Thymus (tissue), 11 donors: ENCODE measurements at regions not wholly inside any gene's neighbourhood (a gene's known extent, or its start where the extent isn't known, plus 50 kb on each side); places are given as distances from the start of the nearest gene placed in this dataset.
A peak's percentile ranks its signal among the peaks of the same experiment; 100 is the strongest.

Experiments used
- DNase-seq, 9 donors: peaks; one replicate each; pipeline ENCODE4 v3.0.0-alpha.2; 2013; ENCODE audit warnings: low spot score in 9 of 9, low read depth in 6 of 9, missing footprints in 1 of 9
- H3K27ac ChIP-seq, 2 donors: one replicate each; pipeline ENCODE4 v1.5.1; 2013; ENCODE audit warnings: control low read depth in 1 of 2, low read depth in 1 of 2, low read length in 1 of 2, mild to moderate bottlenecking in 1 of 2, moderate library complexity in 1 of 2
- H3K27me3 ChIP-seq, 2 donors: one replicate each; pipeline ENCODE4 v1.5.1; 2013; ENCODE audit warnings: low read length in 1 of 2; ENCODE audit not compliant: control insufficient read depth in 2 of 2, insufficient read depth in 1 of 2
- H3K36me3 ChIP-seq, 2 donors: one replicate each; pipeline ENCODE4 v1.5.1; 2013; ENCODE audit warnings: low read length in 1 of 2, mild to moderate bottlenecking in 1 of 2, moderate library complexity in 1 of 2; ENCODE audit not compliant: control insufficient read depth in 2 of 2, insufficient read depth in 2 of 2
- H3K4me1 ChIP-seq, 2 donors: one replicate each; pipeline ENCODE4 v1.5.1; 2013; ENCODE audit warnings: low read length in 2 of 2; ENCODE audit not compliant: control insufficient read depth in 2 of 2, insufficient read depth in 2 of 2
- H3K4me3 ChIP-seq, 2 donors: one replicate each; pipeline ENCODE4 v1.5.1; 2013; ENCODE audit warnings: low read length in 2 of 2, control low read depth in 1 of 2, mild to moderate bottlenecking in 1 of 2
- H3K9me3 ChIP-seq, 2 donors: one replicate each; pipeline ENCODE4 v1.5.1; 2013; ENCODE audit warnings: low read length in 1 of 2, mild to moderate bottlenecking in 1 of 2; ENCODE audit not compliant: control insufficient read depth in 2 of 2, insufficient read depth in 1 of 2
- WGBS: extraction: QIAGEN DNeasy Blood & Tissue Kit; methylation state at CpG from one replicate; pipeline ENCODE4 v1.1.7; 2013; 5-methylcytosine and 5-hydroxymethylcytosine counted together
- donor health status: healthy.

- no peak for DNase-seq
- no peaks in the 10 kb centered on the region for H3K27me3 ChIP-seq
- no peaks in the 10 kb centered on the region for H3K36me3 ChIP-seq
- H3K4me3 ChIP-seq = no peak overlapping the region
- H3K4me1 ChIP-seq = peaks cover 0 to 2% of the 10 kb centered on the region in 2 donors
- no peaks in the 10 kb centered on the region for H3K9me3 ChIP-seq
- H3K27ac ChIP-seq = no peak overlapping the region
- WGBS = 97% methylated on average over 11 of the region's 11 CpGs
Measured at GRCh38 chr10:3525832-3526449, 259.1 kb downstream of the KLF6 start.

GRCh38 chr10:3524086-3524960 lies 260.7 kb downstream of the KLF6 start:
- H3K27ac ChIP-seq = no peak overlapping the region
- H3K27me3 ChIP-seq = no peaks in the 10 kb centered on the region
- H3K4me1 ChIP-seq = peaks cover 0 to 2% of the 10 kb centered on the region in 2 donors
- no peaks in the 10 kb centered on the region for H3K9me3 ChIP-seq
- no peak for DNase-seq
- no peaks in the 10 kb centered on the region for H3K36me3 ChIP-seq
- H3K4me3 ChIP-seq = no peak overlapping the region
- 92% methylated on average over 7 of the region's 7 CpGs for WGBS

GRCh38 chr10:3523309-3524050 lies 261.5 kb downstream of the KLF6 start:
- Histone ChIP-seq H3K27ac (no peak overlapping the region), H3K36me3 (no peaks in the 10 kb centered on the region), H3K4me1 (peaks cover 0 to 2% of the 10 kb centered on the region in 2 donors), H3K4me3 (no peak overlapping the region), H3K27me3 (no peaks in the 10 kb centered on the region), H3K9me3 (no peaks in the 10 kb centered on the region)
- no peak for DNase-seq
- WGBS = 91% methylated on average over 13 of the region's 13 CpGs

- 98% methylated on average over 15 of the region's 15 CpGs for WGBS
- Histone ChIP-seq H3K36me3 (no peaks in the 10 kb centered on the region), H3K9me3 (peaks cover 0 to 13% of the 10 kb centered on the region in 2 donors), H3K4me3 (no peak overlapping the region), H3K27ac (no peak overlapping the region), H3K4me1 (peaks cover 0 to 8% of the 10 kb centered on the region in 2 donors), H3K27me3 (no peaks in the 10 kb centered on the region)
- DNase-seq = no peak
Measured at GRCh38 chr10:3516923-3517255, 268.1 kb downstream of the KLF6 start.

GRCh38 chr10:3516234-3516922 lies 268.6 kb downstream of the KLF6 start:
- DNase-seq = peak in 2 of 9 donors; percentile 2 to 22
- Histone ChIP-seq H3K27me3 (no peaks in the 10 kb centered on the region), H3K4me1 (peaks cover 0 to 8% of the 10 kb centered on the region in 2 donors), H3K36me3 (no peaks in the 10 kb centered on the region), H3K4me3 (no peak overlapping the region), H3K27ac (no peak overlapping the region), H3K9me3 (peaks cover 0 to 13% of the 10 kb centered on the region in 2 donors)
- 67% methylated on average over 14 of the region's 14 CpGs for WGBS

- Histone ChIP-seq H3K4me1 (peaks cover 0 to 8% of the 10 kb centered on the region in 2 donors), H3K9me3 (peaks cover 0 to 13% of the 10 kb centered on the region in 2 donors), H3K27ac (no peak overlapping the region), H3K27me3 (no peaks in the 10 kb centered on the region), H3K4me3 (no peak overlapping the region), H3K36me3 (no peaks in the 10 kb centered on the region)
- no peak for DNase-seq
- 84% methylated on average over 7 of the region's 7 CpGs for WGBS
Measured at GRCh38 chr10:3514691-3515090, 270.3 kb downstream of the KLF6 start.

GRCh38 chr10:3512263-3512662 lies 272.7 kb downstream of the KLF6 start:
- Histone ChIP-seq H3K9me3 (peaks cover 0 to 5% of the 10 kb centered on the region in 2 donors), H3K27ac (no peak overlapping the region), H3K36me3 (no peaks in the 10 kb centered on the region), H3K4me3 (no peak overlapping the region), H3K4me1 (peaks cover 0 to 8% of the 10 kb centered on the region in 2 donors), H3K27me3 (no peaks in the 10 kb centered on the region)
- no peak for DNase-seq
- 90% methylated on average over 8 of the region's 8 CpGs for WGBS

- H3K27ac ChIP-seq = no peak overlapping the region
- H3K9me3 ChIP-seq = no peaks in the 10 kb centered on the region
- H3K4me3 ChIP-seq = no peak overlapping the region
- H3K36me3 ChIP-seq = no peaks in the 10 kb centered on the region
- WGBS = 96% methylated on average over 5 of the region's 5 CpGs
- no peak for DNase-seq
- H3K4me1 ChIP-seq = peaks cover 0 to 6% of the 10 kb centered on the region in 2 donors
- H3K27me3 ChIP-seq = no peaks in the 10 kb centered on the region
Measured at GRCh38 chr10:3511483-3511882, 273.5 kb downstream of the KLF6 start.
